ENCODE measurements at regions not wholly inside any gene's neighbourhood (a gene's known extent, or its start where the extent isn't known, plus 50 kb on each side); places are given as distances from the start of the nearest gene placed in this dataset.
"Not testable (repeated sequence)": the region's sequence is repeated elsewhere in the genome, so short reads cannot be mapped to it uniquely, and the experiment has no call there.

GRCh38 chr9:64071358-64072253 lies 1213.4 kb downstream of the FOXD4L5 start:
- TF ChIP-seq CTCF (IDR thresholded peaks at IDR 0.05); EZH2 (IDR thresholded peaks at IDR 0.05; ENCODE audit: borderline replicate concordance, insufficient read depth, low read depth, low read length, poor library complexity, severe bottlenecking): not testable (repeated sequence)

All from B cell (primary cell).